GM18499 (cell line): ENCODE measurements at regions not wholly inside any gene's neighbourhood (a gene's known extent, or its start where the extent isn't known, plus 50 kb on each side); places are given as distances from the start of the nearest gene placed in this dataset.
"Not testable (repeated sequence)": the region's sequence is repeated elsewhere in the genome, so short reads cannot be mapped to it uniquely, and the experiment has no call there.

ENCODE experiments used
- ATAC-seq: cut with Tn5 transposase; IDR thresholded peaks from one replicate; pipeline ENCODE4 v1.9.1; 2021; ENCODE audit warnings: moderate number of reproducible peaks; ENCODE audit not compliant: insufficient read depth, unreplicated experiment

- ATAC-seq = no peak
Observed at GRCh38 chr6:73955800-73956199, 259.8 kb downstream of the CD109 start.

- no peak for ATAC-seq
Observed at GRCh38 chr6:73954881-73955280, 258.9 kb downstream of the CD109 start.

GRCh38 chr6:73951183-73951582, 255.2 kb downstream of the CD109 start:
- no peak for ATAC-seq

- ATAC-seq = no peak
Observed at GRCh38 chr6:73943930-73944652, 248.1 kb downstream of the CD109 start.

GRCh38 chr6:73943411-73943810, 247.4 kb downstream of the CD109 start:
- ATAC-seq = no peak

GRCh38 chr6:73942592-73943186, 246.7 kb downstream of the CD109 start:
- no peak for ATAC-seq

- ATAC-seq = no peak
Observed at GRCh38 chr6:73941892-73942291, 245.9 kb downstream of the CD109 start.

GRCh38 chr6:73937805-73938204, 241.8 kb downstream of the CD109 start:
- no peak for ATAC-seq

- ATAC-seq = no peak
Observed at GRCh38 chr6:73932866-73933265, 236.9 kb downstream of the CD109 start.

- no peak for ATAC-seq
Observed at GRCh38 chr6:73929405-73929804, 233.4 kb downstream of the CD109 start.

- ATAC-seq = no peak
Observed at GRCh38 chr6:73927421-73927820, 231.4 kb downstream of the CD109 start.

- not testable (repeated sequence) for ATAC-seq
Observed at GRCh38 chr6:73925703-73926102, 229.7 kb downstream of the CD109 start.

- ATAC-seq = no peak
Observed at GRCh38 chr6:73923905-73924485, 228.0 kb downstream of the CD109 start.

- ATAC-seq = no peak
Observed at GRCh38 chr6:73903155-73903554, 207.2 kb downstream of the CD109 start.

GRCh38 chr6:73901986-73902385, 206.0 kb downstream of the CD109 start:
- ATAC-seq = no peak

GRCh38 chr6:73901311-73901710, 205.3 kb downstream of the CD109 start:
- ATAC-seq = no peak

- ATAC-seq = no peak
Observed at GRCh38 chr6:73898599-73898998, 202.6 kb downstream of the CD109 start.

GRCh38 chr6:73893696-73894095, 197.7 kb downstream of the CD109 start:
- ATAC-seq = no peak

GRCh38 chr6:73888050-73888449, 192.0 kb downstream of the CD109 start:
- no peak for ATAC-seq

GRCh38 chr6:73885393-73885792, 189.4 kb downstream of the CD109 start:
- no peak for ATAC-seq

- no peak for ATAC-seq
Observed at GRCh38 chr6:73884540-73884939, 188.5 kb downstream of the CD109 start.
